ENCODE measurements at regions not wholly inside any gene's neighbourhood (a gene's known extent, or its start where the extent isn't known, plus 50 kb on each side); places are given as distances from the start of the nearest gene placed in this dataset.

- Histone ChIP-seq H3K27me3 (ENCODE audit: control insufficient read depth, insufficient read depth, low read length) (no peaks in the 10 kb centered on the region), H3K4me1 (ENCODE audit: control insufficient read depth, insufficient read depth, low read length) (no peaks in the 10 kb centered on the region), H4K8ac (ENCODE audit: low read depth in 2 of 2, low read length in 2 of 2) (no peak overlapping the region), H3K36me3 (ENCODE audit: control insufficient read depth, insufficient read depth, low read length) (no peaks in the 10 kb centered on the region), H2BK5ac (ENCODE audit: low read depth, low read length, poor library complexity, severe bottlenecking) (no peak overlapping the region), H3K4ac (ENCODE audit: low read depth, low read length) (no peak overlapping the region), H3K9me3 (ENCODE audit: control insufficient read depth, insufficient read depth, low read length) (no peaks in the 10 kb centered on the region), H3K18ac (ENCODE audit: low read depth, low read length) (no peak overlapping the region), H3K23ac (ENCODE audit: low read depth, low read length) (no peak overlapping the region), H3K4me3 (ENCODE audit: insufficient read depth, low read depth, low read length) (no peak overlapping the region), H2BK120ac (ENCODE audit: low read depth, low read length) (no peak overlapping the region), H3K56ac (ENCODE audit: extremely low read depth, insufficient read depth, low read length) (no peak overlapping the region), H4K91ac (ENCODE audit: insufficient read depth, low read depth, low read length) (no peak overlapping the region), H3K9ac (ENCODE audit: low read depth, low read length) (no peak overlapping the region), H3K79me1 (ENCODE audit: low read depth in 1 of 2, low read length in 2 of 2) (no peaks in the 10 kb centered on the region), H3K27ac (ENCODE audit: insufficient read depth, low read length) (no peak overlapping the region), H2AFZ (replicated peaks; ENCODE audit: low read length, poor library complexity) (no peak overlapping the region), H4K5ac (ENCODE audit: low read depth, low read length) (no peak overlapping the region), H3K14ac (replicated peaks; ENCODE audit: low read depth, low read length) (no peak overlapping the region), H2BK15ac (ENCODE audit: low read depth, low read length) (no peak overlapping the region), H2AK5ac (ENCODE audit: low read depth, low read length) (no peak overlapping the region), H3K4me2 (ENCODE audit: low read depth, low read length) (no peak overlapping the region), H2AK9ac (replicated peaks; ENCODE audit: low read depth, low read length, poor library complexity) (no peak overlapping the region), H3K9me1 (ENCODE audit: insufficient read depth, low read length) (no peaks in the 10 kb centered on the region), H4K20me1 (ENCODE audit: insufficient read depth, low read length) (no peaks in the 10 kb centered on the region), H2BK20ac (ENCODE audit: low read depth, low read length) (no peak overlapping the region)
- ChIA-PET POLR2A (ENCODE audit: unreplicated experiment) (no interaction called here), CTCF (interaction anchor here (0.5 kb wide), 1 partner anchor 435 kb away, joined by 3 read pairs; no protein-coding TSS in a partner anchor)
- BruUV-seq (replicated peaks) = no TSS peak
- DNase-seq = no peak
- no peak for TF ChIP-seq CTCF (conservative IDR thresholded peaks at IDR 0.05; ENCODE audit: low read depth, low read length)
- no peak for TF ChIP-seq POLR2A (IDR thresholded peaks at IDR 0.05; ENCODE audit: low read depth, low read length)
- TF ChIP-seq RCOR1 (IDR thresholded peaks at IDR 0.05; ENCODE audit: insufficient replicate concordance, low read length) = no peak
- no peak for TF ChIP-seq SMC3 (IDR thresholded peaks at IDR 0.05; ENCODE audit: low read depth, low read length)
- TF ChIP-seq USF2 (IDR thresholded peaks at IDR 0.05; ENCODE audit: low read depth, low read length) = no peak
- no peak for TF ChIP-seq CHD1 (IDR thresholded peaks at IDR 0.05; ENCODE audit: low read depth, low read length)
- TF ChIP-seq MAFK (IDR thresholded peaks at IDR 0.05; ENCODE audit: low read depth, low read length) = no peak
- TF ChIP-seq RAD21 (IDR thresholded peaks at IDR 0.05; ENCODE audit: low read length) = no peak
- no peak for TF ChIP-seq NFE2L2 (IDR thresholded peaks at IDR 0.05; ENCODE audit: low read depth, low read length)
- no peak for TF ChIP-seq MAZ (IDR thresholded peaks at IDR 0.05; ENCODE audit: borderline replicate concordance, low read depth, low read length)
- no peak for TF ChIP-seq CEBPB (IDR thresholded peaks at IDR 0.05; ENCODE audit: low read depth, low read length)
- no peak for TF ChIP-seq RFX5 (IDR thresholded peaks at IDR 0.05; ENCODE audit: low read depth, low read length)
- TF ChIP-seq MXI1 (IDR thresholded peaks at IDR 0.05; ENCODE audit: borderline replicate concordance, low read depth, low read length) = no peak
- no peak for TF ChIP-seq ELK1 (IDR thresholded peaks at IDR 0.05; ENCODE audit: borderline replicate concordance, low read depth, low read length)
- no peak for TF ChIP-seq BHLHE40 (IDR thresholded peaks at IDR 0.05; ENCODE audit: low read depth, low read length)
- TF ChIP-seq FOS (IDR thresholded peaks at IDR 0.05; ENCODE audit: low read depth, low read length) = no peak
- ATAC-seq (ENCODE audit: low read depth) = no peak
- in situ Hi-C loops (cut with MboI; ENCODE audit: low sequenced_read_pairs) = no loop called here
- intact Hi-C loops (cut with micrococcal nuclease) = no loop called here
- dilution Hi-C loops (cut with HindIII; ENCODE audit: low sequenced_read_pairs, unreplicated experiment) = no loop called here
Measured at GRCh38 chr5:144960296-144960695, 789.6 kb downstream of the KCTD16 start.

Data from IMR-90 (cell line).